Posterior cingulate gyrus (tissue), 11 donors: ENCODE measurements at regions not wholly inside any gene's neighbourhood (a gene's known extent, or its start where the extent isn't known, plus 50 kb on each side); places are given as distances from the start of the nearest gene placed in this dataset.

ENCODE experiments used
- DNase-seq, 10 donors: peaks; one replicate each; pipeline versions ENCODE4 v3.0.0 to v3.0.0-alpha.2; 2020 to 2021; ENCODE audit warnings: mixed read lengths in 3 of 10
- intact Hi-C: fragments of 100-400 bp; cut with DNase I; formaldehyde crosslinking; loops from one replicate; pipeline ENCODE4 v1.15.1; 2023

GRCh38 chr9:13478639-13479038 lies 199.1 kb upstream of the MPDZ start:
- intact Hi-C loops: no loop called here
- DNase-seq: no peak

GRCh38 chr9:13478160-13478559 lies 198.7 kb upstream of the MPDZ start:
- intact Hi-C loops: no loop called here
- DNase-seq: no peak

GRCh38 chr9:13470836-13471235 lies 191.3 kb upstream of the MPDZ start:
- intact Hi-C loops: no loop called here
- no peak for DNase-seq

- DNase-seq: no peak
- intact Hi-C loops: no loop called here
Observed at GRCh38 chr9:13467157-13467556, 187.7 kb upstream of the MPDZ start.

GRCh38 chr9:13461414-13461991 lies 182.0 kb upstream of the MPDZ start:
- no peak for DNase-seq
- intact Hi-C loops: no loop called here

- intact Hi-C loops: no loop called here
Observed at GRCh38 chr9:13459071-13459470, 179.6 kb upstream of the MPDZ start.

GRCh38 chr9:13457795-13458194 lies 178.3 kb upstream of the MPDZ start:
- no peak for DNase-seq
- intact Hi-C loops: no loop called here

More at GRCh38 chr9:13459071-13459470, 179.6 kb upstream of the MPDZ start:
- DNase-seq: no peak

GRCh38 chr9:13450723-13451122 lies 171.2 kb upstream of the MPDZ start:
- intact Hi-C loops: loop anchor here (5.0 kb wide), 1 partner anchor 117 kb away; no protein-coding TSS in a partner anchor

GRCh38 chr9:13448482-13448881 lies 169.0 kb upstream of the MPDZ start:
- intact Hi-C loops: loop anchor here (5.0 kb wide), 2 partner anchors 139 to 904 kb away; no protein-coding TSS in a partner anchor
- DNase-seq: no peak

More at GRCh38 chr9:13450723-13451122, 171.2 kb upstream of the MPDZ start:
- DNase-seq: no peak

GRCh38 chr9:13447843-13448422 lies 168.4 kb upstream of the MPDZ start:
- intact Hi-C loops: loop anchor here (5.0 kb wide), 2 partner anchors 139 to 904 kb away; no protein-coding TSS in a partner anchor
- DNase-seq: no peak

GRCh38 chr9:13446938-13447842 lies 167.7 kb upstream of the MPDZ start:
- intact Hi-C loops: loop anchor here (5.0 kb wide), 2 partner anchors 140 to 905 kb away; no protein-coding TSS in a partner anchor
- DNase-seq: no peak

- intact Hi-C loops: loop anchor here (5.0 kb wide), 2 partner anchors 141 to 906 kb away; no protein-coding TSS in a partner anchor
- no peak for DNase-seq
Observed at GRCh38 chr9:13446286-13446937, 166.9 kb upstream of the MPDZ start.

- no peak for DNase-seq
- intact Hi-C loops: loop anchor here (5.0 kb wide), 2 partner anchors 142 to 907 kb away; no protein-coding TSS in a partner anchor
Observed at GRCh38 chr9:13445103-13445500, 165.6 kb upstream of the MPDZ start.

- no peak for DNase-seq
- intact Hi-C loops: loop anchor here (5.0 kb wide), 2 partner anchors 143 to 908 kb away; no protein-coding TSS in a partner anchor
Observed at GRCh38 chr9:13444245-13445102, 165.0 kb upstream of the MPDZ start.

GRCh38 chr9:13443346-13444244 lies 164.1 kb upstream of the MPDZ start:
- DNase-seq: peak in 7 of 10 donors; percentile 19 to 90 (median 48)
- intact Hi-C loops: no loop called here

- intact Hi-C loops: loop anchor here (10.0 kb wide), 1 partner anchor 655 kb away; no protein-coding TSS in a partner anchor
- DNase-seq: no peak
Observed at GRCh38 chr9:13439685-13440476, 160.4 kb upstream of the MPDZ start.

- DNase-seq: no peak
- intact Hi-C loops: loop anchor here (10.0 kb wide), 1 partner anchor 657 kb away; no protein-coding TSS in a partner anchor
Observed at GRCh38 chr9:13437866-13438265, 158.4 kb upstream of the MPDZ start.
